AG10803 (cell line): ENCODE measurements at regions not wholly inside any gene's neighbourhood (a gene's known extent, or its start where the extent isn't known, plus 50 kb on each side); places are given as distances from the start of the nearest gene placed in this dataset.

Source experiments
- DNase-seq: peaks from one replicate; pipeline ENCODE4 v3.0.0; 2010; ENCODE audit warnings: low read depth
- H3K4me3 ChIP-seq: 2 replicates; pipeline ENCODE4 v1.5.1; 2011; ENCODE audit warnings: mild to moderate bottlenecking, low read length, control low read depth
- CTCF ChIP-seq: conservative IDR thresholded peaks from 2 replicates; pipeline ENCODE4 v1.5.1; 2011; ENCODE audit warnings: mild to moderate bottlenecking, low read length, control low read depth, inconsistent platforms

- no peak for TF ChIP-seq CTCF
- H3K4me3 ChIP-seq = no peak overlapping the region
- DNase-seq = peak; percentile 67
Observed at GRCh38 chr1:218772575-218772974, 401.1 kb upstream of the LYPLAL1 start.

- no peak for TF ChIP-seq CTCF
- H3K4me3 ChIP-seq = no peak overlapping the region
- no peak for DNase-seq
Observed at GRCh38 chr1:218775501-218776021, 398.1 kb upstream of the LYPLAL1 start.

GRCh38 chr1:218778257-218779126, 395.2 kb upstream of the LYPLAL1 start:
- H3K4me3 ChIP-seq = no peak overlapping the region
- TF ChIP-seq CTCF = no peak
- no peak for DNase-seq

- H3K4me3 ChIP-seq = no peak overlapping the region
- no peak for DNase-seq
- no peak for TF ChIP-seq CTCF
Observed at GRCh38 chr1:218779341-218780100, 394.2 kb upstream of the LYPLAL1 start.

- H3K4me3 ChIP-seq = no peak overlapping the region
- DNase-seq = no peak
- TF ChIP-seq CTCF = no peak
Observed at GRCh38 chr1:218783131-218783530, 390.5 kb upstream of the LYPLAL1 start.

- no peak for TF ChIP-seq CTCF
- no peak for DNase-seq
- no peak overlapping the region for H3K4me3 ChIP-seq
Observed at GRCh38 chr1:218783916-218784315, 389.8 kb upstream of the LYPLAL1 start.

- DNase-seq = peak; percentile 51
- no peak overlapping the region for H3K4me3 ChIP-seq
- TF ChIP-seq CTCF = no peak
Observed at GRCh38 chr1:218785928-218786327, 387.8 kb upstream of the LYPLAL1 start.
